ENCODE measurements at regions not wholly inside any gene's neighbourhood (a gene's known extent, or its start where the extent isn't known, plus 50 kb on each side); places are given as distances from the start of the nearest gene placed in this dataset.

DNA sequence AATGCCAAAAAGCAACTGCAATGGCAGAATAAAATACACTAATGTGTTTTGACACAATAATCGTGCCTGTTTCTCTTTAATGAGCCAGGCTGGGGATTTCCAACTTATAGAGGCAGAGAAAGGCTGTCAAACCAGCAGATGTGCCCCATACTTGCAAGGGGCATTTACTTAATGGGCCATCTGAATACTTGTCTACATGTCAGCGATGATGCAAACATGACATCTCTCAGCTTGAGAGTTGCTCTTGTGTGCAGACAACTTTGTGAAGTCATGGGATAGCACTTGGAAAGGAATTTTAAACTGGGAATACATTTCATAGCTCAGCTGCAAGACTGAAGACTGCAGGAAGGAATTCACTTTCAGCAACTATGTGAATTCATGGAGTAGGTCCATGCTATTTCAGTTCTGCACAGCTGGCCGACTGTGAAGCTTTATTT lies 127.4 kb upstream of the ADAMTS9 start (continued):
- TF ChIP-seq, protein P1, sequence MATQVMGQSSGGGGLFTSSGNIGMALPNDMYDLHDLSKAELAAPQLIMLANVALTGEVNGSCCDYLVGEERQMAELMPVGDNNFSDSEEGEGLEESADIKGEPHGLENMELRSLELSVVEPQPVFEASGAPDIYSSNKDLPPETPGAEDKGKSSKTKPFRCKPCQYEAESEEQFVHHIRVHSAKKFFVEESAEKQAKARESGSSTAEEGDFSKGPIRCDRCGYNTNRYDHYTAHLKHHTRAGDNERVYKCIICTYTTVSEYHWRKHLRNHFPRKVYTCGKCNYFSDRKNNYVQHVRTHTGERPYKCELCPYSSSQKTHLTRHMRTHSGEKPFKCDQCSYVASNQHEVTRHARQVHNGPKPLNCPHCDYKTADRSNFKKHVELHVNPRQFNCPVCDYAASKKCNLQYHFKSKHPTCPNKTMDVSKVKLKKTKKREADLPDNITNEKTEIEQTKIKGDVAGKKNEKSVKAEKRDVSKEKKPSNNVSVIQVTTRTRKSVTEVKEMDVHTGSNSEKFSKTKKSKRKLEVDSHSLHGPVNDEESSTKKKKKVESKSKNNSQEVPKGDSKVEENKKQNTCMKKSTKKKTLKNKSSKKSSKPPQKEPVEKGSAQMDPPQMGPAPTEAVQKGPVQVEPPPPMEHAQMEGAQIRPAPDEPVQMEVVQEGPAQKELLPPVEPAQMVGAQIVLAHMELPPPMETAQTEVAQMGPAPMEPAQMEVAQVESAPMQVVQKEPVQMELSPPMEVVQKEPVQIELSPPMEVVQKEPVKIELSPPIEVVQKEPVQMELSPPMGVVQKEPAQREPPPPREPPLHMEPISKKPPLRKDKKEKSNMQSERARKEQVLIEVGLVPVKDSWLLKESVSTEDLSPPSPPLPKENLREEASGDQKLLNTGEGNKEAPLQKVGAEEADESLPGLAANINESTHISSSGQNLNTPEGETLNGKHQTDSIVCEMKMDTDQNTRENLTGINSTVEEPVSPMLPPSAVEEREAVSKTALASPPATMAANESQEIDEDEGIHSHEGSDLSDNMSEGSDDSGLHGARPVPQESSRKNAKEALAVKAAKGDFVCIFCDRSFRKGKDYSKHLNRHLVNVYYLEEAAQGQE (IDR thresholded peaks at IDR 0.05; ENCODE audit: low read depth, low read length): no peak
- TF ChIP-seq TEAD4 (IDR thresholded peaks at IDR 0.05; ENCODE audit: borderline replicate concordance, insufficient read depth): no peak
- TF ChIP-seq TAF1 (IDR thresholded peaks at IDR 0.05; ENCODE audit: borderline replicate concordance, low read depth, low read length): no peak
- no peak for TF ChIP-seq RAD21 (IDR thresholded peaks at IDR 0.05; ENCODE audit: low read length)
- no peak for TF ChIP-seq NRF1 (IDR thresholded peaks at IDR 0.05; ENCODE audit: low read depth, low read length)
- TF ChIP-seq MEF2A (IDR thresholded peaks at IDR 0.05; ENCODE audit: borderline replicate concordance, low read depth): no peak
- TF ChIP-seq GATA2 (CRISPR knock-in tag; IDR thresholded peaks at IDR 0.05): no peak
- TF ChIP-seq, protein P2, sequence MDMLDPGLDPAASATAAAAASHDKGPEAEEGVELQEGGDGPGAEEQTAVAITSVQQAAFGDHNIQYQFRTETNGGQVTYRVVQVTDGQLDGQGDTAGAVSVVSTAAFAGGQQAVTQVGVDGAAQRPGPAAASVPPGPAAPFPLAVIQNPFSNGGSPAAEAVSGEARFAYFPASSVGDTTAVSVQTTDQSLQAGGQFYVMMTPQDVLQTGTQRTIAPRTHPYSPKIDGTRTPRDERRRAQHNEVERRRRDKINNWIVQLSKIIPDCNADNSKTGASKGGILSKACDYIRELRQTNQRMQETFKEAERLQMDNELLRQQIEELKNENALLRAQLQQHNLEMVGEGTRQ (IDR thresholded peaks at IDR 0.05; ENCODE audit: borderline replicate concordance, low read depth, low read length): no peak
- TF ChIP-seq EZH2phosphoT487 (IDR thresholded peaks at IDR 0.05; ENCODE audit: borderline replicate concordance, low read depth): no peak
- no peak for TF ChIP-seq SMC3 (IDR thresholded peaks at IDR 0.05; ENCODE audit: low read depth, low read length)
- TF ChIP-seq FOXM1 (IDR thresholded peaks at IDR 0.05; ENCODE audit: low read depth): no peak
- no peak for TF ChIP-seq POLR2AphosphoS5 (IDR thresholded peaks at IDR 0.05; ENCODE audit: low read depth, low read length)
- TF ChIP-seq, protein P3, sequence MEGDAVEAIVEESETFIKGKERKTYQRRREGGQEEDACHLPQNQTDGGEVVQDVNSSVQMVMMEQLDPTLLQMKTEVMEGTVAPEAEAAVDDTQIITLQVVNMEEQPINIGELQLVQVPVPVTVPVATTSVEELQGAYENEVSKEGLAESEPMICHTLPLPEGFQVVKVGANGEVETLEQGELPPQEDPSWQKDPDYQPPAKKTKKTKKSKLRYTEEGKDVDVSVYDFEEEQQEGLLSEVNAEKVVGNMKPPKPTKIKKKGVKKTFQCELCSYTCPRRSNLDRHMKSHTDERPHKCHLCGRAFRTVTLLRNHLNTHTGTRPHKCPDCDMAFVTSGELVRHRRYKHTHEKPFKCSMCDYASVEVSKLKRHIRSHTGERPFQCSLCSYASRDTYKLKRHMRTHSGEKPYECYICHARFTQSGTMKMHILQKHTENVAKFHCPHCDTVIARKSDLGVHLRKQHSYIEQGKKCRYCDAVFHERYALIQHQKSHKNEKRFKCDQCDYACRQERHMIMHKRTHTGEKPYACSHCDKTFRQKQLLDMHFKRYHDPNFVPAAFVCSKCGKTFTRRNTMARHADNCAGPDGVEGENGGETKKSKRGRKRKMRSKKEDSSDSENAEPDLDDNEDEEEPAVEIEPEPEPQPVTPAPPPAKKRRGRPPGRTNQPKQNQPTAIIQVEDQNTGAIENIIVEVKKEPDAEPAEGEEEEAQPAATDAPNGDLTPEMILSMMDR (IDR thresholded peaks at IDR 0.05): no peak
- TF ChIP-seq GABPA (IDR thresholded peaks at IDR 0.05; ENCODE audit: low read depth): no peak
- TF ChIP-seq FOSL2 (IDR thresholded peaks at IDR 0.05; ENCODE audit: borderline replicate concordance, low read depth): no peak
- TF ChIP-seq MXI1 (IDR thresholded peaks at IDR 0.05; ENCODE audit: low read depth, low read length): peak; percentile 58
- no peak for TF ChIP-seq CHD2 (IDR thresholded peaks at IDR 0.05; ENCODE audit: low read length, partially characterized antibody)
- no peak for TF ChIP-seq JUND (IDR thresholded peaks at IDR 0.05)
- TF ChIP-seq, protein P4, sequence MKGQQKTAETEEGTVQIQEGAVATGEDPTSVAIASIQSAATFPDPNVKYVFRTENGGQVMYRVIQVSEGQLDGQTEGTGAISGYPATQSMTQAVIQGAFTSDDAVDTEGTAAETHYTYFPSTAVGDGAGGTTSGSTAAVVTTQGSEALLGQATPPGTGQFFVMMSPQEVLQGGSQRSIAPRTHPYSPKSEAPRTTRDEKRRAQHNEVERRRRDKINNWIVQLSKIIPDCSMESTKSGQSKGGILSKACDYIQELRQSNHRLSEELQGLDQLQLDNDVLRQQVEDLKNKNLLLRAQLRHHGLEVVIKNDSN (IDR thresholded peaks at IDR 0.05; ENCODE audit: borderline replicate concordance, low read depth): no peak
- TF ChIP-seq, protein P5, sequence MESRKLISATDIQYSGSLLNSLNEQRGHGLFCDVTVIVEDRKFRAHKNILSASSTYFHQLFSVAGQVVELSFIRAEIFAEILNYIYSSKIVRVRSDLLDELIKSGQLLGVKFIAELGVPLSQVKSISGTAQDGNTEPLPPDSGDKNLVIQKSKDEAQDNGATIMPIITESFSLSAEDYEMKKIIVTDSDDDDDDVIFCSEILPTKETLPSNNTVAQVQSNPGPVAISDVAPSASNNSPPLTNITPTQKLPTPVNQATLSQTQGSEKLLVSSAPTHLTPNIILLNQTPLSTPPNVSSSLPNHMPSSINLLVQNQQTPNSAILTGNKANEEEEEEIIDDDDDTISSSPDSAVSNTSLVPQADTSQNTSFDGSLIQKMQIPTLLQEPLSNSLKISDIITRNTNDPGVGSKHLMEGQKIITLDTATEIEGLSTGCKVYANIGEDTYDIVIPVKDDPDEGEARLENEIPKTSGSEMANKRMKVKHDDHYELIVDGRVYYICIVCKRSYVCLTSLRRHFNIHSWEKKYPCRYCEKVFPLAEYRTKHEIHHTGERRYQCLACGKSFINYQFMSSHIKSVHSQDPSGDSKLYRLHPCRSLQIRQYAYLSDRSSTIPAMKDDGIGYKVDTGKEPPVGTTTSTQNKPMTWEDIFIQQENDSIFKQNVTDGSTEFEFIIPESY (IDR thresholded peaks at IDR 0.05; ENCODE audit: borderline replicate concordance, low read depth): no peak
- no peak for TF ChIP-seq FOXJ3 (CRISPR knock-in tag; IDR thresholded peaks at IDR 0.05)
- no peak for TF ChIP-seq YY1 (IDR thresholded peaks at IDR 0.05; ENCODE audit: low read depth)
- no peak for TF ChIP-seq RCOR1 (IDR thresholded peaks at IDR 0.05; ENCODE audit: low read length)
